ENCODE measurements at regions not wholly inside any gene's neighbourhood (a gene's known extent, or its start where the extent isn't known, plus 50 kb on each side); places are given as distances from the start of the nearest gene placed in this dataset.
"Not testable (repeated sequence)": the region's sequence is repeated elsewhere in the genome, so short reads cannot be mapped to it uniquely, and the experiment has no call there.

DNA sequence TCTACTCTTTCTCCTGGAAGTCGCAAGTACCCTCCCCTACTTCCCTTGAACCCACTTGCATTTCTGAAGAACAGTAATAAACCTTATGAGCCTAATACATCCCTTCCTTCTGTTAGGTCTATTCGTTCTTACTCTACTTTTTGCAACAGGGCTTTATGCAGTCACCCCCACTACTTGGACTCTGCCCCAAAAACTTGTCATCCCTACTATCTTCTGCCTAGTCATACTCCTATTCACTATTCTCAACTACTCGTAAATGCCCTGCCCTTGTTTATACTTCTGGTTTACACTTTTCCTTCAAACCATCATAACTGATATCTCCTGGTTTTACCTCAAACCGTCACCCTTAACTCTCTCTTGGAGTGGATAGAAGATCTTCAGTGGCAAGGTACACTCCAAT lies 55.2 kb upstream of the SLIT2 start:
- DNase-seq (ENCODE audit: low spot score) = no peak

DNA sequence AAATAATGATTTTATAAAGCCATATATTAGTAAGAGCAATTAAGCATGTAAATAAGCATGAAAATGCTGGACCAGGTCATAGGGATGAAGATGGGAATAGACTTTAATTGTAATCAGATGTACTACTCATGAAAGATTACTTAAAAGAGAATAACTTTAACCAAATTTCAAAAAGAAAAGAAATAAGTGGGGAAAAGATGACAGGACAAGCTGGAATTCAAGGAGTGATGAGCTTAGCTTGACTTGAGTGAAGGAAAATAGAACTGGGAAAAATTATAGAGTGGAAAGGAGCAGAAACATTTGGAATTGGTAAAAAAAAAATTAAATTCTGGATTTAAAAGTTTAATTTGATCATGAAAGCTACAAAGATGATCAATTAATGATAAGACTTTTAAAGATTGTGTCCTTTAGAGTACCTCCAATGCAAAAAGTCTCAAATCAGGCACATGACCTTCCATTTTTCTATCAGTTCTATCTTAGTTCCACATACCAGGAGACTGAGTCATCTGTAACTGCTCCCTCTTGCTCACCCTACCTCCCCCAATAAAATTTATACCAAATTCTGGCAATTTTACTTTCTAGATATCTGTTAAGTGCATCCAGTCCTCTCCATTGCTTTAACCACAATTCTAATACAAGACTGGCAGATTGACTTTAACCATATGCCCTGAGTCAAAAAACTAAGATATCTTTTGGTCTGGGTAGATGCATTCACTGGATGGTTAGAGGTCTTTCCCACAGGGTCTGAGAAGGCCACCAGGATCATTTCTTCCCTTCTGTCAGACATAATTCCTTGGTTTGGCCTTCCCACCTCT lies 56.4 kb upstream of the SLIT2 start:
- no peak for DNase-seq (ENCODE audit: low spot score)

DNA sequence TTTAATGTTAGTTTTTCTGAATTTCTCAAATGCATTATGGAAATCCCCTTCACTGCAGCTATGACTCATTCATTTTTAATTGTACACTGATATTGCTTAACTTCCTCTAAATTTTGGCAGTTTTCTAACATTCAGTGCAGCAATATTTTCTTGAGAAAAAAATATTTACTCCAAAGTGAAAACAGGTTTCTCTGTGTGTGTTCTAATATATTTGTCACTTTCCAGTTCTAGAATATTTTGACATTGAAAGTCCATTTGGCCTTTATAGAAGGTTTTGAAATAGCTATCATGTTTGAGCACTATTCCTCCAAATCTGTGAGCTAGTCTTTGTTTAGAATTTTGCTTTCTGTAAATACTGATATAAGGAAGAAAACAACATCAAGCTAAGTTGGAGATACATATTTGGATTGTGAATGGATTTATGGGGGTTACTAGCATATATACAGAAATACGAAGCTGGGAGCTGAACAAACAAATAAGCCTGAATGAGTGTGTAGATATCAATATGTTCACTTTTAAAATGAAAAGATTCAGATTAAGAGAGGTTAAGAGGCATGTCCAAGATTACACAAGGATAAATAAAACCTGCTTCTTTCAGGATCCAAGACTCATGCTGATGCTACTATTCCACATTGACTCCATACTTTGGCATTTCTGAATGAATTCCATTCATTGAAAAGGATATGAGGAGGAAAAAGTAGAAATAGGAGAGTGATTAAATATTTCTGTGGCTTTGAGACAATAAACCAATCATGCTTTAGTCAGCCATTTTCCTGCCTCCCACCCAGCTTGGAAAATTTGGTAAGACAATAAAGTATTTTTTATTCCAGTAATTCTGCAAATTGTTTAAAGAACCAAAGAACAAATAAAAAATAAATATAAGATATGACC lies 57.3 kb upstream of the SLIT2 start:
- peak; percentile 53 for DNase-seq (ENCODE audit: low spot score)

DNA sequence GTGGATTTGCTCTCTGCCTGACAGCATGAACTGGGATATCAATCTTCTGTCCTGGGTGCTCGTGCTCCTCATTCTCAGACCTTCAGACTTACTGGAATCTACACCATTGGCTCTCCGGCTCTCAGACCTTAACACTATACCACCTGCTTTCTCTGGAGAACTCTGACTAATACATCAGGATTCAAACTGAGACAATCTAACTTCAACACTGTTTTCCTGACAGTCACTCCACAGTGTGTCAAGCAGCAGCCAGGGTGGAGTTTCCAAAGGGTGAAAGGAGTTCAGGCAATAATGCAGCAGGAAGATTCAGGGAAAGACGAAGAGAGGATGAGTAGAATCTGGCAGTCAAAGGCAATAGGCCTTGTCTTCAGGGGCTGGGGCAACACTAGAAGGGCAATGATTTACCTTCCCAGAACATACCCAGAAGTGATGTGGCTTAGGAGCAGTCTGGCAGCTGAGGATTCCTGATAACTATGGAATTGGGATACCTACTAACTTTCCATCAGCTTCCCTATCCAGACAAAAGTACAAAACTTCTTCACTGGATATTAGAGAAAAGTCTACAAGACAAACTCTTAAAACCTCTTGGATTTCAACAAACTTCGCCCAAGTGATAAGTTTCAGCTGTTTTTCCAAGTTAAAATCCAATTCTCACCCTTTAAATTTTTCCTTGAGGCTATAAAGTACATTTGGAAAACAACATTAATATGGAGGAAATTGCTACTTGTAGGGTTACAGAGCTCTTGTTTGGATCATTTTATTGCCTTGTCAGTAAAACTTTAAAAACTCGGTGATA lies 58.4 kb upstream of the SLIT2 start:
- DNase-seq (ENCODE audit: low spot score) = no peak

DNA sequence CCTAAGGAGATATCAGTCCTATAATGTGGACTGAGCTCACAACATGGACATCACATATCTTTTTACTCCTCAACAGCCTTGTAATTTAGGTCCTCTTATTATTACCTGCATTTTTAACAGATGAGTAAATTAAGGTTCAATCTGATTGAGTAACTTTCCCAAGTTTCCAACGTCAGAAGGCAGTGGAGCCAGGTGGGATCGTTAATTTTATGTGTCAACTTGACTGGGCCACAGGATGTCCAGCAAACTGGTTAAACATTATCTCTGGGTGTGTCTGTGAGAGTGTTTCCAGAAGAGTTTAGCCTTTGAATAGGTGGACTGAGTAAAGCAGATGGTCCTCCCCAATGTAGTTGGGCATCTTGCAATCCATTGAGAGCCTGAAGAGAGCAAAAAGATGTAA lies 59.0 kb upstream of the SLIT2 start:
- DNase-seq (ENCODE audit: low spot score) = no peak

DNA sequence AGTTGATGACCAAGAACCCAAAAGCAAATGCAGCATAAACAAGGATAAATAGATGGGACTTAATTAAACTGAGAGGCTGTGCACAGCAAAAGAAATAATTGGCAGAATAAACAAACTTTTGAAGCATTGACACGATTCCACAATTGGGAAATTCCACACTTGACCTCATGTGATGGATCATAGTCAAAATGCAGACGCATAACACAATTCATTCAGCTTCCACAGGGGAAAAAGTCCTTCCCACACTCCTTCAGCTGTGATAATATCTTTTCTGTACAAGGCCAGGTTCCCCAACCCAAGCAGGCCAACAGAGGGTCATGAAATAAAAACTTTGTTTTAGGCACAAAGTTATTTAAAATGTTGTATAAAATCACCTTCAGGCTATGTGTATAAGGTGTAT lies 66.6 kb upstream of the SLIT2 start:
- DNase-seq (ENCODE audit: low spot score) = no peak

DNA sequence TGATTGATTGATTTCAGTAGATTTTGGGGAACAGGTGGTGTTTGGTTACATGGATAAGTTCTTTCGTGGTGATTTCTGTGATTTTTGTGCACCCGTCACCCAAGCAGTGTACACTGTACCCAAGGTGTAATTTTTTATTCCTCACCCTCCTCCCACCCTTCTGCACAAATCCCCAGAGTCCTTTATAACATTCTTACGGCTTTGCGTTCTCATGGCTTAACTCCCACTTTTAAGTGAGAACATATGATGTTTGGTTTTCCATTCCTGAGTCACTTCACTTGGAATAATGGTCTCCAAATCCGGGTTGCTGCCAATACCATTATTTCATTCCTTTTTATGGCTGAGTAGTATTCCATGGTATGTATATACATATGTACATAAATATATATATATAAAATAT lies 68.6 kb upstream of the SLIT2 start:
- DNase-seq (ENCODE audit: low spot score) = not testable (repeated sequence)

DNA sequence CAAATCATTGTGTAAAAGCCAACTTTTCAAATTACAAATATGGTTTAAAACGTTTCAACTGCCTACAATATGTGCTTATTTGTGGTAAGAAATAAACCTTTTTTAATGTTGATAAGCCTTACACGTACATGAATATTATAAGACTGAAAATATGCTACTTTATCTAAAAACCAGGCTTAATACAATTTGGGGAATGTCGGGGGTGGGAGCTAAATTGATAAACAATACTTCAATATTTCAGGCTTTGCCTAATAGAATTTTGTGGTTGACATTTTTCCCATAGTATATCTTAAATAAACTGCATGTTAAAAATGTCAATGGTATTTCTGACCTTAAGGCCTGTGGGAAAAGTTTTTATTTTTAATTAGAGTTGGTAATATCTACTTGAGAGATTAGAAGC lies 69.8 kb upstream of the SLIT2 start:
- no peak for DNase-seq (ENCODE audit: low spot score)

DNA sequence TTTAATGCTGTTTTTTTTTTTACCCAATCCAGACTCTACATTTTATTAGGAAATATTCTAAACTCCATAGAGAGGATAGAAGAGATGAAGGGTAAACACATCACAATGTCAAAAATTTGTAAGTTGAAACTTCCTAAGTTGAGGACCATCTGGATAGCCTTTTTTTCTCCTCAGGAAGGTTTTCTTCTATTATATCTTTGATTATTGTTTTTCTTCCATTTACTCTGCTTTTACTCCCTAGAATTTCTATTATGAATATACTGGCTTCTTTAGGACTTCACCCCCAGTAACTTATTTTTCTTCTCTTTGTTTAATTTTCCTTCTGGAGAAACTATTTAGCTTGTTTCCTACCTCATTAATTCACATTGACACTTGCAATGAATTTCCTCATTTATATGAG lies 71.2 kb upstream of the SLIT2 start:
- DNase-seq (ENCODE audit: low spot score) = no peak

DNA sequence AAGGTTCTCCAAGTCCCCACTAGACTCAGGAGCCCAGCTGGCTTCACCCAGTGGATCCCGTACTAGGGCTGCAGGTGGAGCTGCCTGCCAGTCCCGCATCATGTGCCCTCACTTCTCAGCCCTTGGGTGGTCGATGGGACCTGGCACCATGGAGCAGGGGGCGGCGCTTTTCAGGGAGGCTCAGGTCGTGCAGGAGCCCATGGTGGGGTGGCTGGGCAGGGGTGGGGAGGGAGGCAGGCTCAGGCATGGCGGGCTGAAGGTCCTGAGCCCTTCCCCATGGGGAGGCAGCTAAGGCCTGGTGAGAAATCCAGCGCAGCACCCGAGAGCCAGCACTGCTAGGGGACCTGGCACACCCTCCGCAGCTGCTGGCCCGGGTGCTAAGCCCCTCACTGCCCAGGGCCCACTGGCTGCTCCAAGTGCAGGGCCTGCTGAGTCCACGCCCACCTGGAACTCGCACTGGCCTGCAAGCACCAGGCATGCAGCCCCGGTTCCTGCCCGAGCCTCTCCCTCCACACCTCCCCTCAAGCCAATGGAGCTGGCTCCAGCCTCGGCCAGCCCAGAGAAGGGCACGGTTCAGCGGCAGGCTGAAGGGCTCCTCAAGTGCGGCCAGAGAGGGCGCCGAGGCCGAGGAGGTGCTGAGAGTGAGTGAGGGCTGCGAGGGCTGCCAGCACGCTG lies 72.7 kb upstream of the SLIT2 start:
- DNase-seq (ENCODE audit: low spot score) = no peak

DNA sequence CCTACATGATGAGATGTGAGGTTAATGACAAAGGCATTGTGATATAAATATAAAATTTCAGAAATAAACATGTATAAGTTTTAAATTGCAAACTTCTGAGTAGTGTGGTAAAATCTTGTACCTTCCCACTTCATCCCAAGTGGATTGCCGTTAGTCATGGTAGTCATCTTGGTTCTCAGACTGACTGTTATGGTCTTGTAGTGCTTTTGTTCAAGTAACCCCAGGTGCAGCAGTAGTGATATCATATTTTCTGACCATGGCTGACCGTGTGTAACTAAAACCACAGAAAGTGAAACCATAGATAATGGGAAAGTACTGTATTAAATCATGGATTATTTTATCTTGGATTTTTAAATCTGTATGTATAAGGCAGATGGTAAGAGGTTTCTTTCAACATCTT lies 74.8 kb upstream of the SLIT2 start:
- no peak for DNase-seq (ENCODE audit: low spot score)

DNA sequence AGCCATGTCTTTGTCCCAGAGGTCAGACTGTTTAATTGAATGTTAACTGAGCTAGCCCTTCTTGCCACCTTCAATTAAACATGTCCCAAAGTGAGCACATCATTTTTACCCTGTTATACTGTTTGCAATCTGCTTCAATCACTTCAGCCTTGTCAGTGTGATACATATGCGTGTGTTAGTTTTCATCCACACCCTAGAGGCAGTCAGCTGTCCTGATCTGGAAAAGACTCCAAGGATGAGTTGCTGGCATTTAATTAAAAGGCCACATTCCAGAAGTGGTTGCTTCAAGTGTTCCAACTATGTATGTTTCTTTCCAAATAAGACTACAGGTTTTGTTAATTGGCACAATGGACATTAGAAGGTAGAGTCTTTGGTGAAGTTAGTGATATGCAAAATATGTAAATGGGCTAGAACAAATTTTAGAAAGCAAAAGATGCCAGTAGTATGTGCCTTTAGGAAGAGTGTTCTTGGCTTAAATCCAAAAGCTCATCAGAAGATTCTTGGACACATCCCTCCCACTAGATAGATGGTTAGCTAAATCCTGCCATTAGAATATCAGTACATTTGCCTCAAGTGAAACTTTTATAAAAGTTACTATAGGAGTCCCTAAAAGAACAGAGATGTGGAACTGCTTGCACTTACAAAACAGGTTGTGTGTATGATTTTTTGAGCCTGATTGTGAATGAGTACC lies 79.5 kb upstream of the SLIT2 start:
- DNase-seq (ENCODE audit: low spot score) = no peak

DNA sequence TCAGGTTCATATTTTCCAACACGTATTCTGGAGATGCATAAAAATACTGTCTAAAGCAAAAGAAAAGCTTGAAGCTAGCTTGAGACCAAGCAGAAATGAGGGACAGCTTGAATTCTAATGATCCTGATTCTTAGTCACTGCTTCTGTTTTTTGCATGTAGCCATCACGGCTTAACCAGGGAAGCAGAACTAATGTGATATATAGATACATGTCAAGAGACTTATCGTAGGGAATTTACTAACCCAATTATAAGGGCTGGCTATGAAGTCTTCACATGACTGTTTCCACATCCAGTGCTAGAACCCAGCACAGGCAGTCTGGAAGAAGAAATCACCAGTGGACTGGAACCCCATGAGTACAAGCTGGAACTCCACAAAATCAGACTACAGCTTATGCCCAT lies 85.2 kb upstream of the SLIT2 start:
- DNase-seq (ENCODE audit: low spot score) = no peak

DNA sequence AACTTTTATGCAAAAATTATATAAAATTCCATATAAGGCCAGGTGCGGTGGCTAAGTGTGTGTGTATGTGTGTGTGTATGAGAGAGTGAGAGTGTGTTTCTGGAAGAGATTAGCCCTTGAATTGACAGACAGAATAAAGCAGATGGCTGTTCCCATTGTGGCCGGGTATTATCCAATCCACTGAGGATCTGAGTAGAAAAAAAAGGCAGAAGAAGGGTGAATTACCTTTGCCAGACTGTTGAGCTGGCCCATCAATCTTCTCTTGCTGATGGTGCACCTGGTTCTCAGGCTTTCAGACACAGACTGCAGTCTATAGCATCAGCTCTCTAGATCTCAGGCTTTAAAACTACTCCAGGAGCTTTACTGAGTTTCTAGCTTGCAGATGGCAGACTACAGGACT lies 92.2 kb upstream of the SLIT2 start:
- no peak for DNase-seq (ENCODE audit: low spot score)

DNA sequence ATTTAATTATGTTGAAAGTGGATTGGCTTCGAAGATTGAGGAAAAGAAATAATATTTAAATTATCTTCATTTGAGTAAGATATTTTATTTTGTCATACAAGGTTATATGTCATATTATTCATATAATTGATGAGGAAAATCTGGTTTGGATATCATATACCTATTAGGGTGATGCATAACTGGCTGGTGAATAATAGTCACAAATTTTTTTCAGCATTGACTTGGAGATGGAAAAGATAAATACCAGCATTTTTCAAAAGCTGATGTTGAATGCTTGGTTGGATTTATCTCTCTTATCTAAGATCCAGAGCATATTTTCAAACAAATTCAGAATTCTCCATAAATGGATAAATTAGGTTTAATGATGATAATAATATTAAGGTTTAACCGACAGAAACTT lies 93.5 kb upstream of the SLIT2 start:
- DNase-seq (ENCODE audit: low spot score) = no peak

DNA sequence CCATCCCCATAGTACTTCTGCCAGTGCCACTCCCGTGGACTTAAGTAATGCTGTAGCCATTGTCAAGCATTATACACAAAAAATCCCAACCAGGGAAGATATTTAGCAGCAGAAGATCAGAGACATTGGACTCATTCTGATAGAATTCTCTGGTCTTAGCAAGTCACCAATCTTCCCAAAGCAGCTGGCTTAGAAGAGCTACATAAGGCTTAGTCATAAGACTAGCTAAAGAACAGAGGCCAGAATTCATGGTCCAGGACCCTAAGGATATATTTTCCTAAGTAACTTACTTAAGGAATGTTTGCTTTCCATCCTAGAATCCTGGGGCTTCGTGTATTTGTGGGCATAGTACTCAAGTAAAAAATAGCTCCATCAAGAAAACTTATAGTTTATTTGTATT lies 100.3 kb upstream of the SLIT2 start:
- DNase-seq (ENCODE audit: low spot score) = no peak

DNA sequence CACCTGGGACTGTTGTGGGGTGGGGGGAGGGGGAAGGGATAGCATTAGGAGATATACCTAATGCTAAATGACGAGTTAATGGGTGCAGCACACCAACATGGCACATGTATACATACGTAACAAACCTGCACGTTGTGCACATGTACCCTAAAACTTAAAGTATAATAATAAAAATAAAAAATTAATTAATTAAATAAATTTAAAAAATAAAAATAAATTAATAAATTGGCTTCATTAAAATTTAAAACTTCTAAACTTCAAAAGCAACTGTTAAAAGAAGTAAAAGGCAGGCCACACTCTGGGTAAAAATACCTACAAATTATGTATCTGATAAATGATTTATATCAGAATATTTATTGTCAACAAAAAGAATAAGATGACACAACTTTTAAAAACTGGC lies 102.6 kb upstream of the SLIT2 start:
- DNase-seq (ENCODE audit: low spot score) = not testable (repeated sequence)

DNA sequence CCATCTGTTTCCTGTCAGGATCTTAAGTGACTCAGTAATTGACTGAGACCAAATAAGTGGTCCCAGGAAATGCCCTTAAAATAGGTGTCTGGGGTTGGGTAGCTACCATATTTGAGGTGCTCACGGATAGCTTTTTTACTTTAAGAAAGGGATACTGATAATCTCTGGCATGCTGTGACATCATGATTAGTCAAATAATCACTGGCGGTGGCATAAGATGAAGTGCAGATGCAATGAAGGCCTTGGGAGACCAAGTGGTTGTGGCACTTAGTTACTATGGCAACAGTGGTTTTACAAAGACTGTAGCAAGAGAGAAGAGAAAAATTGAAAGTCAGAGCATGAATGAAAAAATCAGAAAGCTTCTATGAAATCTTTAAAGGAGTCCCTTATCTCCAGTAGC lies 114.5 kb upstream of the SLIT2 start:
- no peak for DNase-seq (ENCODE audit: low spot score)

DNA sequence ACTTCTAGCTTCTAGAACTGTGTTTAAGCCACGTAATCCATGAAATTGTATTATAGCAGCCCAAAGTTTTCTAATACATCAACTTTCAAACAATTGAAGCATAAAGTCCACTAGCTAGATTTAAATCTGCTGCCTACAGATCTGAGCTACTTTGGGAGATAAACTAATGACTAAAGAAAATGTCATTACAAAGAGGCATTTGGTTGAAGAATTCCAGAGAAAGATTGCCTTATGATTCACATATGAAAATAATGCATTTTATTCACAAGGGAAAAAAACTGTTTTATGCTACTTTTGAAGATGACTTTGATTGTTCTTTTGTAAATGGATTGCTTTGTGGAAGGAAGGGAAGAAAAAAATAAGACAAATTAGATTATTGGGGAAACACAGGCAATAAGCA lies 124.1 kb upstream of the SLIT2 start:
- peak; percentile 4 for DNase-seq (ENCODE audit: low spot score)

DNA sequence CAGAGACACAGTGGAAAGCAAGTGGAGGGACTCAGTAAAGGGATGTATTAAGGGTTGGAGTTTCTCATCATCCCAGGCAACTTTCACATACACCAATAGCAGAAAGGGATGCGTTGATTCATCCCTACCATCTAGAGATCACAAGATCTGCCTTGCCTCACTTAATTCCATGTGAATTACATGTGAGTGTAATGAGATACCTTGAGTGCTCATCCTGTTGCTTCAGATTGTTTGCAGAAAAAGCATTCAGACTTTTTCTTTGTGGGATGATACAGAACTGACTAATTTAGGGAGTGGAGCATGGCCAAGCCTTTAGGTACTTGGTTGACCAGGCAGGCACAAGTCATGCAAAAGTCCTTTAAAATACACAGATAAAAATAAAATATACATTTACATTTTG lies 124.8 kb upstream of the SLIT2 start:
- DNase-seq (ENCODE audit: low spot score) = no peak

DNA sequence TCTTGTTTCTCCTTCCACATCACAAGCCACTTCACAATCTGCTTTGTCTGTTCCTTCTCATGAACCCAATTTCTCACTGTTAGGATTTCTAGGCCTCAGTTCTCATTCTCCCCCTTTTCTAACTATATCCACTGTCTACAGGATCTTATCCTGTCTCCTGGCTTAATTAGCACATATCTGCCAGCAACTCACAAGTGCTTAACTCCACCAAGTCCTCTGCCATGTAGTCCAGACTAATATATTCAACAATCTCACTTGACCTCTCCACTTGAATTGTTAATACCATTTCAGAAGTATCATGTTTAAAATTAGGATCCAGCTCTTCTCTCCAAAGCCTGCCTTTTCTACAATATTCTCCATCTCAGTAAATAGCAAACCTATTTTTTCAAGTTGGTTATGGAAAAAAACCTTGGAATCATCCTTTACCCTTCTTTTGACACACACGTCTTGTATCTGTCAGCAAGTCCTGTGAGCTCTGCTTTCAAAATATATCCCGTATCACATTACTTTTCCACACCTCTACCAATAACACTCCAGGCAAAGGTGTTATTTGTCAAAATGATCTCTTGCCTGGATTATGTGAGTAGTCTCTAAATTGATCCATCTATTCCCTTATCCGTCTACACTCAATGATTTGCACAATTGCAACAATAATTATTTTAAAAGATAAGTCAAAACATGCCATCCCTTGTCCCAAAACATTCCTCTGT lies 127.2 kb upstream of the SLIT2 start:
- DNase-seq (ENCODE audit: low spot score) = no peak

Measured in COLO829 (cell line).